GM10248 (cell line): ENCODE measurements at regions not wholly inside any gene's neighbourhood (a gene's known extent, or its start where the extent isn't known, plus 50 kb on each side); places are given as distances from the start of the nearest gene placed in this dataset.

Experiments
- CTCF ChIA-PET: fragments of 300-600 bp; sonication (Branson Sonifier 250); formaldehyde crosslinking; extraction: SDS; loops from one replicate; lab custom pipeline; 2021; ENCODE audit warnings: antibody characterized with exemption; lab: Yijun Ruan, JAX
- POLR2A ChIA-PET: fragments of 350-650 bp; sonication (Branson Sonifier 250); formaldehyde crosslinking; extraction: SDS; loops from one replicate; lab custom pipeline; 2020; ENCODE audit warnings: antibody characterized with exemption; lab: Yijun Ruan, JAX
- DNase-seq: peaks from one replicate; pipeline ENCODE4 v3.0.0; 2012; ENCODE audit errors: extremely low spot score
- CTCF ChIP-seq: IDR thresholded peaks from 2 replicates; pipeline ENCODE4 v1.5.1; 2012; ENCODE audit warnings: mild to moderate bottlenecking, low read depth; ENCODE audit errors: extremely low read depth, missing control alignments, control extremely low read depth

- ChIA-PET CTCF (no interaction called here), POLR2A (no interaction called here)
- no peak for DNase-seq
- TF ChIP-seq CTCF = no peak
Observed at GRCh38 chr17:65417406-65418221, 143.8 kb downstream of the AXIN2 start.

- no peak for TF ChIP-seq CTCF
- POLR2A ChIA-PET = no interaction called here
- CTCF ChIA-PET = interaction anchor here (1.4 kb wide), 1 partner anchor 140 kb away, joined by 3 read pairs; no protein-coding TSS in a partner anchor
- no peak for DNase-seq
Observed at GRCh38 chr17:65415991-65416390, 145.5 kb downstream of the AXIN2 start.

GRCh38 chr17:65413390-65413789, 148.1 kb downstream of the AXIN2 start:
- no peak for TF ChIP-seq CTCF
- POLR2A ChIA-PET = no interaction called here
- CTCF ChIA-PET = no interaction called here
- DNase-seq = no peak

GRCh38 chr17:65409381-65409780, 152.1 kb downstream of the AXIN2 start:
- no peak for TF ChIP-seq CTCF
- DNase-seq = no peak
- ChIA-PET CTCF (no interaction called here), POLR2A (no interaction called here)

GRCh38 chr17:65408050-65408449, 153.4 kb downstream of the AXIN2 start:
- no peak for TF ChIP-seq CTCF
- DNase-seq = no peak
- ChIA-PET CTCF (no interaction called here), POLR2A (no interaction called here)

- ChIA-PET POLR2A (no interaction called here), CTCF (no interaction called here)
- no peak for DNase-seq
- TF ChIP-seq CTCF = no peak
Observed at GRCh38 chr17:65407017-65407416, 154.4 kb downstream of the AXIN2 start.

- TF ChIP-seq CTCF = no peak
- no peak for DNase-seq
- CTCF ChIA-PET = no interaction called here
- POLR2A ChIA-PET = no interaction called here
Observed at GRCh38 chr17:65406552-65406951, 154.9 kb downstream of the AXIN2 start.
